Uterus (tissue), 2 donors: ENCODE measurements at regions not wholly inside any gene's neighbourhood (a gene's known extent, or its start where the extent isn't known, plus 50 kb on each side); places are given as distances from the start of the nearest gene placed in this dataset.

Source experiments
- CTCF ChIP-seq, 4 experiments: fragments of 200-600 bp in 2 of 4; fragments of 450-650 bp in 2 of 4; sonication (generic) in 2 of 4; IDR thresholded peaks; one replicate each; pipeline ENCODE4 v1.5.1; 2016 to 2019; ENCODE audit warnings: antibody characterized with exemption in 4 of 4, mild to moderate bottlenecking in 2 of 4, moderate library complexity in 1 of 4
- POLR2A ChIP-seq, 2 donors: fragments of 450-650 bp; IDR thresholded peaks; one replicate each; pipeline ENCODE4 v1.6.1; 2016; ENCODE audit warnings: antibody characterized with exemption in 2 of 2, mild to moderate bottlenecking in 1 of 2, moderate library complexity in 1 of 2

GRCh38 chr14:34283590-34283989 is 178.4 kb downstream of the SPTSSA start:
- TF ChIP-seq CTCF (IDR thresholded peaks at IDR 0.05) (no peak), POLR2A (IDR thresholded peaks at IDR 0.05) (no peak)
